ENCODE measurements at regions not wholly inside any gene's neighbourhood (a gene's known extent, or its start where the extent isn't known, plus 50 kb on each side); places are given as distances from the start of the nearest gene placed in this dataset.

DNA sequence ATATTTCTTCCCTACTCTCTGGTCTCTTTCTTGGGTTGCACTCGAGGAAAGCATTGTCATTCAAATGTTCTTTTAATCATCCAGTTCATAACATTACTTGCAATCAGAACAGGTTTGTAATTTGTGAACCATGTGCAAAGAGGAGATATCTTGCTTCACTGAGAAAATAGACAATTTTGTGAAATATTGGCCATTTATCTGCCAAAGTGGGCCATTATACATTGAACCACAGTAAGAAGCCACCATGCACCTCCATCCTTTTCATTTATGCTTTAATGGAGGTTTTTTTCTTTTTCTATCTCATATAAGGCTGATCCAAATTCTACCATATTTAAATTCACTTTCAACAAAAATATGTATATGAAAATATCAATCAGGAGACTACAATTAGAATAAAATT is 335.3 kb upstream of the AADAT start:
- DNase-seq (ENCODE audit: low spot score) (no peak), ATAC-seq (no peak)
- H3K4me3 Mint-ChIP-seq: no peak overlapping the region
- H3K9me2 ChIP-seq (ENCODE audit: insufficient read depth): 0 out of 2 replicates have a peak, but pooled peaks cover 2% of the 10 kb centered on the region
- H3K4me3 ChIP-seq: no peak overlapping the region
- H3K36me3 Mint-ChIP-seq (ENCODE audit: low read depth): no peaks in the 10 kb centered on the region
- H3K27me3 Mint-ChIP-seq (ENCODE audit: insufficient read depth, low read depth, poor library complexity): no peaks in the 10 kb centered on the region
- TF ChIP-seq, protein P1, sequence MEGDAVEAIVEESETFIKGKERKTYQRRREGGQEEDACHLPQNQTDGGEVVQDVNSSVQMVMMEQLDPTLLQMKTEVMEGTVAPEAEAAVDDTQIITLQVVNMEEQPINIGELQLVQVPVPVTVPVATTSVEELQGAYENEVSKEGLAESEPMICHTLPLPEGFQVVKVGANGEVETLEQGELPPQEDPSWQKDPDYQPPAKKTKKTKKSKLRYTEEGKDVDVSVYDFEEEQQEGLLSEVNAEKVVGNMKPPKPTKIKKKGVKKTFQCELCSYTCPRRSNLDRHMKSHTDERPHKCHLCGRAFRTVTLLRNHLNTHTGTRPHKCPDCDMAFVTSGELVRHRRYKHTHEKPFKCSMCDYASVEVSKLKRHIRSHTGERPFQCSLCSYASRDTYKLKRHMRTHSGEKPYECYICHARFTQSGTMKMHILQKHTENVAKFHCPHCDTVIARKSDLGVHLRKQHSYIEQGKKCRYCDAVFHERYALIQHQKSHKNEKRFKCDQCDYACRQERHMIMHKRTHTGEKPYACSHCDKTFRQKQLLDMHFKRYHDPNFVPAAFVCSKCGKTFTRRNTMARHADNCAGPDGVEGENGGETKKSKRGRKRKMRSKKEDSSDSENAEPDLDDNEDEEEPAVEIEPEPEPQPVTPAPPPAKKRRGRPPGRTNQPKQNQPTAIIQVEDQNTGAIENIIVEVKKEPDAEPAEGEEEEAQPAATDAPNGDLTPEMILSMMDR (conservative IDR thresholded peaks at IDR 0.05; ENCODE audit: low read depth in 2 of 2): no peak
- TF ChIP-seq, protein P2, sequence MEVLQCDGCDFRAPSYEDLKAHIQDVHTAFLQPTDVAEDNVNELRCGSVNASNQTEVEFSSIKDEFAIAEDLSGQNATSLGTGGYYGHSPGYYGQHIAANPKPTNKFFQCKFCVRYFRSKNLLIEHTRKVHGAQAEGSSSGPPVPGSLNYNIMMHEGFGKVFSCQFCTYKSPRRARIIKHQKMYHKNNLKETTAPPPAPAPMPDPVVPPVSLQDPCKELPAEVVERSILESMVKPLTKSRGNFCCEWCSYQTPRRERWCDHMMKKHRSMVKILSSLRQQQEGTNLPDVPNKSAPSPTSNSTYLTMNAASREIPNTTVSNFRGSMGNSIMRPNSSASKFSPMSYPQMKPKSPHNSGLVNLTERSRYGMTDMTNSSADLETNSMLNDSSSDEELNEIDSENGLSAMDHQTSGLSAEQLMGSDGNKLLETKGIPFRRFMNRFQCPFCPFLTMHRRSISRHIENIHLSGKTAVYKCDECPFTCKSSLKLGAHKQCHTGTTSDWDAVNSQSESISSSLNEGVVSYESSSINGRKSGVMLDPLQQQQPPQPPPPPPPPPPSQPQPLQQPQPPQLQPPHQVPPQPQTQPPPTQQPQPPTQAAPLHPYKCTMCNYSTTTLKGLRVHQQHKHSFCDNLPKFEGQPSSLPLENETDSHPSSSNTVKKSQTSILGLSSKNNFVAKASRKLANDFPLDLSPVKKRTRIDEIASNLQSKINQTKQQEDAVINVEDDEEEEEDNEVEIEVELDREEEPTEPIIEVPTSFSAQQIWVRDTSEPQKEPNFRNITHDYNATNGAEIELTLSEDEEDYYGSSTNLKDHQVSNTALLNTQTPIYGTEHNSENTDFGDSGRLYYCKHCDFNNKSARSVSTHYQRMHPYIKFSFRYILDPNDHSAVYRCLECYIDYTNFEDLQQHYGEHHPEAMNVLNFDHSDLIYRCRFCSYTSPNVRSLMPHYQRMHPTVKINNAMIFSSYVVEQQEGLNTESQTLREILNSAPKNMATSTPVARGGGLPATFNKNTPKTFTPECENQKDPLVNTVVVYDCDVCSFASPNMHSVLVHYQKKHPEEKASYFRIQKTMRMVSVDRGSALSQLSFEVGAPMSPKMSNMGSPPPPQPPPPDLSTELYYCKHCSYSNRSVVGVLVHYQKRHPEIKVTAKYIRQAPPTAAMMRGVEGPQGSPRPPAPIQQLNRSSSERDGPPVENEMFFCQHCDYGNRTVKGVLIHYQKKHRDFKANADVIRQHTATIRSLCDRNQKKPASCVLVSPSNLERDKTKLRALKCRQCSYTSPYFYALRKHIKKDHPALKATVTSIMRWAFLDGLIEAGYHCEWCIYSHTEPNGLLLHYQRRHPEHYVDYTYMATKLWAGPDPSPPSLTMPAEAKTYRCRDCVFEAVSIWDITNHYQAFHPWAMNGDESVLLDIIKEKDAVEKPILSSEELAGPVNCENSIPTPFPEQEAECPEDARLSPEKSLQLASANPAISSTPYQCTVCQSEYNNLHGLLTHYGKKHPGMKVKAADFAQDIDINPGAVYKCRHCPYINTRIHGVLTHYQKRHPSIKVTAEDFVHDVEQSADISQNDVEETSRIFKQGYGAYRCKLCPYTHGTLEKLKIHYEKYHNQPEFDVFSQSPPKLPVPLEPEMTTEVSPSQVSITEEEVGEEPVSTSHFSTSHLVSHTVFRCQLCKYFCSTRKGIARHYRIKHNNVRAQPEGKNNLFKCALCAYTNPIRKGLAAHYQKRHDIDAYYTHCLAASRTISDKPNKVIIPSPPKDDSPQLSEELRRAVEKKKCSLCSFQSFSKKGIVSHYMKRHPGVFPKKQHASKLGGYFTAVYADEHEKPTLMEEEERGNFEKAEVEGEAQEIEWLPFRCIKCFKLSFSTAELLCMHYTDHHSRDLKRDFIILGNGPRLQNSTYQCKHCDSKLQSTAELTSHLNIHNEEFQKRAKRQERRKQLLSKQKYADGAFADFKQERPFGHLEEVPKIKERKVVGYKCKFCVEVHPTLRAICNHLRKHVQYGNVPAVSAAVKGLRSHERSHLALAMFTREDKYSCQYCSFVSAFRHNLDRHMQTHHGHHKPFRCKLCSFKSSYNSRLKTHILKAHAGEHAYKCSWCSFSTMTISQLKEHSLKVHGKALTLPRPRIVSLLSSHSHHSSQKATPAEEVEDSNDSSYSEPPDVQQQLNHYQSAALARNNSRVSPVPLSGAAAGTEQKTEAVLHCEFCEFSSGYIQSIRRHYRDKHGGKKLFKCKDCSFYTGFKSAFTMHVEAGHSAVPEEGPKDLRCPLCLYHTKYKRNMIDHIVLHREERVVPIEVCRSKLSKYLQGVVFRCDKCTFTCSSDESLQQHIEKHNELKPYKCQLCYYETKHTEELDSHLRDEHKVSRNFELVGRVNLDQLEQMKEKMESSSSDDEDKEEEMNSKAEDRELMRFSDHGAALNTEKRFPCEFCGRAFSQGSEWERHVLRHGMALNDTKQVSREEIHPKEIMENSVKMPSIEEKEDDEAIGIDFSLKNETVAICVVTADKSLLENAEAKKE (CRISPR knock-in tag; IDR thresholded peaks at IDR 0.05): no peak
- TF ChIP-seq NANOG (IDR thresholded peaks at IDR 0.05; ENCODE audit: borderline replicate concordance) (no peak), STAT1 (IDR thresholded peaks at IDR 0.05; ENCODE audit: unreplicated experiment) (no peak), CREB1 (CRISPR knock-in tag; IDR thresholded peaks at IDR 0.05; ENCODE audit: low read depth) (no peak), ZNF114 (CRISPR knock-in tag; IDR thresholded peaks at IDR 0.05) (no peak), EZH2phosphoT487 (IDR thresholded peaks at IDR 0.05; ENCODE audit: unreplicated experiment) (no peak), EZH2 (IDR thresholded peaks at IDR 0.05; ENCODE audit: low read depth, unreplicated experiment) (no peak)
- TF ChIP-seq, protein P3, sequence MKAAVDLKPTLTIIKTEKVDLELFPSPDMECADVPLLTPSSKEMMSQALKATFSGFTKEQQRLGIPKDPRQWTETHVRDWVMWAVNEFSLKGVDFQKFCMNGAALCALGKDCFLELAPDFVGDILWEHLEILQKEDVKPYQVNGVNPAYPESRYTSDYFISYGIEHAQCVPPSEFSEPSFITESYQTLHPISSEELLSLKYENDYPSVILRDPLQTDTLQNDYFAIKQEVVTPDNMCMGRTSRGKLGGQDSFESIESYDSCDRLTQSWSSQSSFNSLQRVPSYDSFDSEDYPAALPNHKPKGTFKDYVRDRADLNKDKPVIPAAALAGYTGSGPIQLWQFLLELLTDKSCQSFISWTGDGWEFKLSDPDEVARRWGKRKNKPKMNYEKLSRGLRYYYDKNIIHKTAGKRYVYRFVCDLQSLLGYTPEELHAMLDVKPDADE (IDR thresholded peaks at IDR 0.05): no peak
- TF ChIP-seq, protein P4, sequence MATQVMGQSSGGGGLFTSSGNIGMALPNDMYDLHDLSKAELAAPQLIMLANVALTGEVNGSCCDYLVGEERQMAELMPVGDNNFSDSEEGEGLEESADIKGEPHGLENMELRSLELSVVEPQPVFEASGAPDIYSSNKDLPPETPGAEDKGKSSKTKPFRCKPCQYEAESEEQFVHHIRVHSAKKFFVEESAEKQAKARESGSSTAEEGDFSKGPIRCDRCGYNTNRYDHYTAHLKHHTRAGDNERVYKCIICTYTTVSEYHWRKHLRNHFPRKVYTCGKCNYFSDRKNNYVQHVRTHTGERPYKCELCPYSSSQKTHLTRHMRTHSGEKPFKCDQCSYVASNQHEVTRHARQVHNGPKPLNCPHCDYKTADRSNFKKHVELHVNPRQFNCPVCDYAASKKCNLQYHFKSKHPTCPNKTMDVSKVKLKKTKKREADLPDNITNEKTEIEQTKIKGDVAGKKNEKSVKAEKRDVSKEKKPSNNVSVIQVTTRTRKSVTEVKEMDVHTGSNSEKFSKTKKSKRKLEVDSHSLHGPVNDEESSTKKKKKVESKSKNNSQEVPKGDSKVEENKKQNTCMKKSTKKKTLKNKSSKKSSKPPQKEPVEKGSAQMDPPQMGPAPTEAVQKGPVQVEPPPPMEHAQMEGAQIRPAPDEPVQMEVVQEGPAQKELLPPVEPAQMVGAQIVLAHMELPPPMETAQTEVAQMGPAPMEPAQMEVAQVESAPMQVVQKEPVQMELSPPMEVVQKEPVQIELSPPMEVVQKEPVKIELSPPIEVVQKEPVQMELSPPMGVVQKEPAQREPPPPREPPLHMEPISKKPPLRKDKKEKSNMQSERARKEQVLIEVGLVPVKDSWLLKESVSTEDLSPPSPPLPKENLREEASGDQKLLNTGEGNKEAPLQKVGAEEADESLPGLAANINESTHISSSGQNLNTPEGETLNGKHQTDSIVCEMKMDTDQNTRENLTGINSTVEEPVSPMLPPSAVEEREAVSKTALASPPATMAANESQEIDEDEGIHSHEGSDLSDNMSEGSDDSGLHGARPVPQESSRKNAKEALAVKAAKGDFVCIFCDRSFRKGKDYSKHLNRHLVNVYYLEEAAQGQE (IDR thresholded peaks at IDR 0.05; ENCODE audit: unreplicated experiment): no peak
- no peaks in the 10 kb centered on the region for H3F3A ChIP-seq (replicated peaks; ENCODE audit: low read depth)
- H3K79me2 ChIP-seq (replicated peaks; ENCODE audit: insufficient read depth): no peaks in the 10 kb centered on the region
- H2AFZ ChIP-seq: peak overlapping the region; percentile 64; the same call in 1 of the 2 replicates
- H3K9me3 Mint-ChIP-seq: no peaks in the 10 kb centered on the region; the same call in 2 of the 3 replicates
- H3K27ac ChIP-seq (ENCODE audit: low read depth): no peak overlapping the region
- H3K27ac Mint-ChIP-seq: no peak overlapping the region
- peaks cover 20% of the 10 kb centered on the region for H3K4me1 Mint-ChIP-seq
- H3K27me3 ChIP-seq (ENCODE audit: insufficient read depth): no peaks in the 10 kb centered on the region
- no peaks in the 10 kb centered on the region for H3K36me3 ChIP-seq (ENCODE audit: insufficient read depth)
- H4K20me1 ChIP-seq (replicated peaks; ENCODE audit: insufficient read depth): no peaks in the 10 kb centered on the region
- no peaks in the 10 kb centered on the region; the same call in 1 of the 2 replicates for H3K4me1 ChIP-seq (ENCODE audit: insufficient read depth)
- no peak overlapping the region for H3K4me2 ChIP-seq

Measured in GM23338 (cell line).